ENCODE measurements at regions not wholly inside any gene's neighbourhood (a gene's known extent, or its start where the extent isn't known, plus 50 kb on each side); places are given as distances from the start of the nearest gene placed in this dataset.

GRCh38 chr5:2675548-2675947 is 75.9 kb downstream of the IRX2 start:
- TF ChIP-seq CTCF (IDR thresholded peaks at IDR 0.05; ENCODE audit: borderline replicate concordance, extremely low read depth, low read length, poor library complexity, severe bottlenecking) (no peak), EZH2 (IDR thresholded peaks at IDR 0.05; ENCODE audit: borderline replicate concordance, low read depth, low read length, severe bottlenecking) (no peak)

All from DND-41 (cell line).